HepG2 (cell line): ENCODE measurements at regions not wholly inside any gene's neighbourhood (a gene's known extent, or its start where the extent isn't known, plus 50 kb on each side); places are given as distances from the start of the nearest gene placed in this dataset.

Experiments
- ARID3A ChIP-seq: IDR thresholded peaks from 2 replicates; pipeline ENCODE4 v1.6.1; 2012; ENCODE audit warnings: low read depth, low read length, improper control_type of control experiment
- ATF7 ChIP-seq, 2 experiments: fragments of 450-650 bp in 1 of 2; sonication (generic) in 1 of 2; formaldehyde crosslinking in 1 of 2; IDR thresholded peaks; 2 replicates each; pipeline versions ENCODE4 v1.4.0 to v1.6.1; 2016 to 2020; ENCODE audit warnings: antibody characterized with exemption in 1 of 2, mild to moderate bottlenecking in 1 of 2, missing genetic modification reagents in 1 of 2
- EP300 ChIP-seq, 3 experiments: sonication (generic) in 1 of 3; formaldehyde crosslinking in 1 of 3; IDR thresholded peaks; 2 replicates each; pipeline versions ENCODE4 v1.5.1 to v1.6.1; 2011 to 2020; ENCODE audit warnings: low read depth in 2 of 3, low read length in 2 of 3, borderline replicate concordance in 1 of 3, improper control_type of control experiment in 1 of 3, mild to moderate bottlenecking in 1 of 3, missing genetic modification reagents in 1 of 3, moderate library complexity in 1 of 3
- GPN1 ChIP-seq: sonication (generic); formaldehyde crosslinking; IDR thresholded peaks from 2 replicates; pipeline ENCODE4 v1.5.1; 2020; ENCODE audit warnings: missing genetic modification reagents, borderline replicate concordance
- GTF2F1 ChIP-seq: fragments of 150-350 bp; IDR thresholded peaks from 2 replicates; pipeline ENCODE4 v1.6.1; 2014; ENCODE audit warnings: low read length
- HNF4A ChIP-seq: sonication (generic); formaldehyde crosslinking; IDR thresholded peaks from 2 replicates; pipeline ENCODE4 v1.4.0; 2020; ENCODE audit warnings: missing genetic modification reagents
- HNRNPH1 ChIP-seq: fragments of 200-400 bp; formaldehyde crosslinking; optimal IDR thresholded peaks from 2 replicates; pipeline ENCODE3; 2017; ENCODE audit warnings: mild to moderate bottlenecking, low read depth, low read length
- KDM3A ChIP-seq: IDR thresholded peaks from 2 replicates; pipeline ENCODE4 v1.6.1; 2018; ENCODE audit warnings: low read depth, missing compliant biosample characterization
- MTF2 ChIP-seq: sonication (generic); formaldehyde crosslinking; IDR thresholded peaks from 2 replicates; pipeline ENCODE4 v1.5.0; 2020; ENCODE audit warnings: missing genetic modification reagents, borderline replicate concordance
- MXD1 ChIP-seq: sonication (generic); formaldehyde crosslinking; IDR thresholded peaks from 2 replicates; pipeline ENCODE4 v1.4.0; 2020; ENCODE audit warnings: mild to moderate bottlenecking, missing genetic modification reagents
- PCBP2 ChIP-seq: fragments of 200-400 bp; formaldehyde crosslinking; optimal IDR thresholded peaks from 2 replicates; pipeline ENCODE3; 2018; ENCODE audit warnings: low read length, low read depth; ENCODE audit not compliant: poor library complexity, severe bottlenecking
- PITX1 ChIP-seq: sonication (generic); formaldehyde crosslinking; IDR thresholded peaks from 2 replicates; pipeline ENCODE4 v1.5.1; 2020; ENCODE audit warnings: mild to moderate bottlenecking, missing genetic modification reagents
- PREB ChIP-seq: sonication (generic); formaldehyde crosslinking; IDR thresholded peaks from 2 replicates; pipeline ENCODE4 v1.4.0; 2020; ENCODE audit warnings: missing genetic modification reagents
- ZNF12 ChIP-seq: sonication (generic); formaldehyde crosslinking; IDR thresholded peaks from 2 replicates; pipeline ENCODE4 v1.5.0; 2020; ENCODE audit warnings: missing genetic modification reagents
- ZNF3 ChIP-seq: IDR thresholded peaks from 2 replicates; pipeline ENCODE4 v1.7.0; 2017; ENCODE audit warnings: inconsistent platforms
- ZNF432 ChIP-seq: sonication (generic); formaldehyde crosslinking; IDR thresholded peaks from 2 replicates; pipeline ENCODE4 v1.5.0; 2020; ENCODE audit warnings: missing genetic modification reagents, mild to moderate bottlenecking, borderline replicate concordance
- ZNF549 ChIP-seq: sonication (generic); formaldehyde crosslinking; IDR thresholded peaks from 2 replicates; pipeline ENCODE4 v1.5.0; 2020; ENCODE audit warnings: missing genetic modification reagents
- ZNF589 ChIP-seq: sonication (generic); formaldehyde crosslinking; conservative IDR thresholded peaks from 2 replicates; pipeline ENCODE4 v1.8.0; 2022; ENCODE audit warnings: mild to moderate bottlenecking, moderate library complexity, missing genetic modification reagents
- TF ChIP-seq, protein P1 (sequence below), 2 experiments: fragments of 450-650 bp in 1 of 2; sonication (generic) in 1 of 2; formaldehyde crosslinking; IDR thresholded peaks; 2 replicates each; pipeline versions ENCODE4 v1.5.0 to v1.8.0; 2020 to 2022; ENCODE audit warnings: mild to moderate bottlenecking in 1 of 2, missing genetic modification reagents in 1 of 2
- TF ChIP-seq, protein P2 (sequence below): sonication (generic); formaldehyde crosslinking; IDR thresholded peaks from 2 replicates; pipeline ENCODE4 v1.5.1; 2020; ENCODE audit warnings: mild to moderate bottlenecking, missing genetic modification reagents, borderline replicate concordance

- TF ChIP-seq, protein P1, sequence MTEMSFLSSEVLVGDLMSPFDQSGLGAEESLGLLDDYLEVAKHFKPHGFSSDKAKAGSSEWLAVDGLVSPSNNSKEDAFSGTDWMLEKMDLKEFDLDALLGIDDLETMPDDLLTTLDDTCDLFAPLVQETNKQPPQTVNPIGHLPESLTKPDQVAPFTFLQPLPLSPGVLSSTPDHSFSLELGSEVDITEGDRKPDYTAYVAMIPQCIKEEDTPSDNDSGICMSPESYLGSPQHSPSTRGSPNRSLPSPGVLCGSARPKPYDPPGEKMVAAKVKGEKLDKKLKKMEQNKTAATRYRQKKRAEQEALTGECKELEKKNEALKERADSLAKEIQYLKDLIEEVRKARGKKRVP (CRISPR knock-in tag; IDR thresholded peaks at IDR 0.05) = 0 out of 4 replicates have a peak, but pooled peaks of 1 of the 2 experiments have one; percentile 40
- TF ChIP-seq GPN1 (CRISPR knock-in tag) (no peak), MXD1 (CRISPR knock-in tag) (no peak), GTF2F1 (no peak), HNF4A (0 out of 2 replicates have a peak, but pooled peaks have one; percentile 2), KDM3A (CRISPR knock-in tag) (peak; percentile 62; the same call in 1 of the 2 replicates), PCBP2 (no peak), ZNF432 (CRISPR knock-in tag) (no peak), ARID3A (peak; percentile 77), ATF7 (IDR thresholded peaks at IDR 0.05) (no peak), ATF7 (CRISPR knock-in tag; IDR thresholded peaks at IDR 0.05) (no peak), ZNF12 (CRISPR knock-in tag) (0 out of 2 replicates have a peak, but pooled peaks have one; percentile 27), HNRNPH1 (no peak), ZNF3 (CRISPR knock-in tag) (no peak), EP300 (IDR thresholded peaks at IDR 0.05; ENCODE audit: low read depth in 2 of 2, low read length in 2 of 2) (no peak), EP300 (CRISPR knock-in tag; IDR thresholded peaks at IDR 0.05; ENCODE audit: borderline replicate concordance) (no peak), PITX1 (CRISPR knock-in tag) (no peak; the same call in 1 of the 2 replicates), ZNF549 (no peak), PREB (CRISPR knock-in tag) (no peak), MTF2 (no peak), ZNF589 (no peak)
- TF ChIP-seq, protein P2, sequence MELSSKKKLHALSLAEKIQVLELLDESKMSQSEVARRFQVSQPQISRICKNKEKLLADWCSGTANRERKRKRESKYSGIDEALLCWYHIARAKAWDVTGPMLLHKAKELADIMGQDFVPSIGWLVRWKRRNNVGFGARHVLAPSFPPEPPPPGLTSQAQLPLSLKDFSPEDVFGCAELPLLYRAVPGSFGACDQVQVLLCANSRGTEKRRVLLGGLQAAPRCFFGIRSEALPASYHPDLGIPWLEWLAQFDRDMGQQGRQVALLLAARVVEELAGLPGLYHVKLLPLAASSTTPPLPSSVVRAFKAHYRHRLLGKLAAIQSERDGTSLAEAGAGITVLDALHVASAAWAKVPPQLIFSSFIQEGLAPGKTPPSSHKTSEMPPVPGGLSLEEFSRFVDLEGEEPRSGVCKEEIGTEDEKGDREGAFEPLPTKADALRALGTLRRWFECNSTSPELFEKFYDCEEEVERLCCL (CRISPR knock-in tag) = no peak
These were observed 54.3 kb upstream of the PPP2R5C start (continued) for GRCh38 chr14:101707068-101707842.
